Endothelial cell of umbilical vein (primary cell): ENCODE measurements at regions not wholly inside any gene's neighbourhood (a gene's known extent, or its start where the extent isn't known, plus 50 kb on each side); places are given as distances from the start of the nearest gene placed in this dataset.

Experiments
- BruUV-seq: library from RNA; stranded (reverse); fragments of 400-500 nt; replicated peaks from 2 replicates; lab custom pipeline; 2021; lab: Mats Ljungman, UMichigan
- CTCF ChIA-PET: fragments of 300-600, 350-600 bp; sonication (Branson Sonifier 250); formaldehyde crosslinking; loops from one replicate; lab custom pipeline; 2021; ENCODE audit warnings: antibody characterized with exemption, inconsistent platforms; lab: Charles Lee
- POLR2A ChIA-PET: fragments of 300-600, 350-600 bp; sonication (Branson Sonifier 250); formaldehyde crosslinking; loops from one replicate; lab custom pipeline; 2021; ENCODE audit warnings: antibody characterized with exemption, inconsistent platforms; lab: Charles Lee
- DNase-seq: peaks from one replicate; pipeline ENCODE4 v3.0.0-alpha.2; 2011; ENCODE audit warnings: low read depth, low spot score
- FAIRE-seq: peaks from 2 replicates; lab custom pipeline; 2011; peaks lifted over from hg19 to GRCh38; lab: Jason Lieb, UNC
- H2AFZ ChIP-seq: 2 replicates; pipeline ENCODE4 v1.6.0; 2012; ENCODE audit warnings: low read depth, low read length, control low read depth, inconsistent platforms
- H3K27ac ChIP-seq: 2 replicates; pipeline ENCODE4 v1.5.1; 2011; ENCODE audit warnings: low read depth, mild to moderate bottlenecking, control low read depth, low read length, moderate library complexity; ENCODE audit not compliant: insufficient read depth
- H3K27me3 ChIP-seq, 2 experiments: 2 replicates each; pipeline versions ENCODE4 v1.6.0 to v1.6.1; 2011; ENCODE audit warnings: low read length in 2 of 2, mixed read lengths in 1 of 2; ENCODE audit not compliant: control insufficient read depth in 2 of 2, insufficient read depth in 2 of 2
- H3K36me3 ChIP-seq, 2 experiments: 2 replicates in 1 of 2; 3 replicates in 1 of 2; pipeline ENCODE4 v1.5.1; 2011; ENCODE audit warnings: low read length in 2 of 2, mild to moderate bottlenecking in 1 of 2, moderate library complexity in 1 of 2; ENCODE audit not compliant: control insufficient read depth in 2 of 2, insufficient read depth in 2 of 2; ENCODE audit errors: extremely low read depth in 1 of 2
- H3K4me1 ChIP-seq: 3 replicates; pipeline ENCODE4 v1.5.1; 2011; ENCODE audit warnings: mild to moderate bottlenecking, low read length; ENCODE audit not compliant: control insufficient read depth, insufficient read depth; ENCODE audit errors: extremely low read depth
- H3K4me2 ChIP-seq: 2 replicates; pipeline ENCODE4 v1.6.1; 2011; ENCODE audit warnings: low read length, control low read depth, mixed read lengths; ENCODE audit not compliant: insufficient read depth
- H3K4me3 ChIP-seq, 3 experiments: fragments of 200-600 bp in 1 of 3; sonication (generic), shearing (Covaris generic) in 1 of 3; replicated peaks in 1 of 3; 2 replicates each; pipeline ENCODE4 v1.5.1; 2011 to 2016; ENCODE audit warnings: control low read depth in 3 of 3, low read length in 3 of 3, mild to moderate bottlenecking in 2 of 3, inconsistent platforms in 1 of 3, low read depth in 1 of 3, moderate library complexity in 1 of 3; ENCODE audit not compliant: insufficient read depth in 1 of 3
- H3K79me2 ChIP-seq: 2 replicates; pipeline ENCODE4 v1.6.0; 2012; ENCODE audit warnings: low read length, inconsistent platforms; ENCODE audit not compliant: control insufficient read depth, insufficient read depth
- H3K9ac ChIP-seq: replicated peaks from 2 replicates; pipeline ENCODE3; 2011; ENCODE audit warnings: low read length, control low read depth; ENCODE audit not compliant: insufficient read depth; ENCODE audit errors: extremely low read depth
- H3K9me1 ChIP-seq: replicated peaks from 3 replicates; pipeline ENCODE4 v1.6.0; 2011; ENCODE audit warnings: mild to moderate bottlenecking, low read length; ENCODE audit not compliant: control insufficient read depth, insufficient read depth; ENCODE audit errors: extremely low read depth
- H3K9me3 ChIP-seq: replicated peaks from 2 replicates; pipeline ENCODE4 v1.5.1; 2012; ENCODE audit warnings: low read length, inconsistent platforms; ENCODE audit not compliant: control insufficient read depth, insufficient read depth
- H4K20me1 ChIP-seq: replicated peaks from 2 replicates; pipeline ENCODE3; 2011; ENCODE audit warnings: mild to moderate bottlenecking, low read length; ENCODE audit not compliant: control insufficient read depth, insufficient read depth; ENCODE audit errors: extremely low read depth
- EZH2 ChIP-seq: IDR thresholded peaks from 2 replicates; pipeline ENCODE4 v1.6.1; 2012; ENCODE audit warnings: borderline replicate concordance, low read depth, mild to moderate bottlenecking, moderate library complexity, low read length, inconsistent platforms; ENCODE audit not compliant: severe bottlenecking
- FOS ChIP-seq: IDR thresholded peaks from 2 replicates; pipeline ENCODE4 v1.6.1; 2011; ENCODE audit warnings: mild to moderate bottlenecking, low read length, moderate library complexity, borderline replicate concordance; ENCODE audit not compliant: insufficient read depth
- GATA2 ChIP-seq: IDR thresholded peaks from 2 replicates; pipeline ENCODE4 v1.7.0; 2011; ENCODE audit warnings: low read depth, mild to moderate bottlenecking, moderate library complexity, mixed read lengths, low read length; ENCODE audit not compliant: insufficient read length, insufficient read depth
- JUN ChIP-seq: IDR thresholded peaks from 2 replicates; pipeline ENCODE4 v1.6.1; 2011; ENCODE audit warnings: borderline replicate concordance, low read depth; ENCODE audit not compliant: insufficient read length, insufficient read depth
- MYC ChIP-seq: IDR thresholded peaks from one replicate; pipeline ENCODE4 v1.6.1; 2011; ENCODE audit warnings: mild to moderate bottlenecking, low read depth, low read length
- POLR2A ChIP-seq: IDR thresholded peaks from 2 replicates; pipeline ENCODE4 v1.6.1; 2012; ENCODE audit warnings: low read depth, mild to moderate bottlenecking, control low read depth, low read length
- POLR2AphosphoS5 ChIP-seq: IDR thresholded peaks from 2 replicates; pipeline ENCODE4 v1.6.1; 2012; ENCODE audit warnings: low read depth, mild to moderate bottlenecking, control low read depth, low read length, moderate library complexity; ENCODE audit not compliant: insufficient read depth
- dilution Hi-C: fragments of 300-500 bp; cut with MboI; formaldehyde crosslinking; loops from one replicate; pipeline ENCODE4 v1.15.0; 2019; ENCODE audit warnings: low sequenced_read_pairs; ENCODE audit not compliant: extremely low pct_ligation_motif_present
- intact Hi-C: fragments of 100-400 bp; cut with micrococcal nuclease; formaldehyde crosslinking; loops from one replicate; pipeline ENCODE4 v1.10.0; 2022
- TF ChIP-seq, protein P1 (sequence below): IDR thresholded peaks from 2 replicates; pipeline ENCODE4 v1.6.1; 2011; ENCODE audit not compliant: insufficient read depth, insufficient read length
- TF ChIP-seq, protein P2 (sequence below), 2 donors: IDR thresholded peaks; 1 replicate in 1 of 2; 2 replicates in 1 of 2; pipeline ENCODE4 v1.5.1; 2011; ENCODE audit warnings: low read length in 2 of 2, mild to moderate bottlenecking in 2 of 2, moderate library complexity in 2 of 2, control low read depth in 1 of 2, inconsistent platforms in 1 of 2, low read depth in 1 of 2; ENCODE audit not compliant: insufficient read depth in 1 of 2; ENCODE audit errors: extremely low read depth in 1 of 2

DNA sequence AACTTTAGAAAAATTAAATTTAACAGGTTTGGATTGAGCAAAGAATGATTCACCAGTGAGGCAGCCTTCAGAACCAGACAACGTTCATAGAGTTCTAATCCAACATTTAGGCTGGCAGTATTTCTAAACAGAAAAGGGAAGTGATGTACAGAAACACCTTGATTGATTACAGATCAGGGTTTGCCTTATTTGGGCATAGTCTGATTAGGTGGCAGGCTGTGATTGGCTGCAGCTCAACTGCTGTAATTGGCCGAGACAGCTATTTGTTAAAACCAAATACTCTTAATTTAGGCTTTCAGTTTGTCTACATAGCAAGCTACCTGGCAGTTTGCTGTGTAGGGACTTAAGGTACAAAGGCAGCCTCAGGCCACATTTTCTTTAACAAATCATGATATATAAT is 802.5 kb downstream of the IPMK start:
- POLR2A ChIA-PET: no interaction called here
- H4K20me1 ChIP-seq: no peaks in the 10 kb centered on the region
- no peak overlapping the region for H3K4me3 ChIP-seq
- intact Hi-C loops: no loop called here
- dilution Hi-C loops: no loop called here
- DNase-seq: no peak
- CTCF ChIA-PET: no interaction called here
- no peaks in the 10 kb centered on the region for H3K9me1 ChIP-seq
- H3K9ac ChIP-seq: no peak overlapping the region
- BruUV-seq: no TSS peak
- H3K27ac ChIP-seq: no peak overlapping the region
- TF ChIP-seq POLR2AphosphoS5 (no peak), GATA2 (no peak), MYC (no peak), JUN (no peak), FOS (no peak), POLR2A (no peak), EZH2 (no peak)
- TF ChIP-seq, protein P1, sequence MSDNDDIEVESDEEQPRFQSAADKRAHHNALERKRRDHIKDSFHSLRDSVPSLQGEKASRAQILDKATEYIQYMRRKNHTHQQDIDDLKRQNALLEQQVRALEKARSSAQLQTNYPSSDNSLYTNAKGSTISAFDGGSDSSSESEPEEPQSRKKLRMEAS: no peak
- TF ChIP-seq, protein P2, sequence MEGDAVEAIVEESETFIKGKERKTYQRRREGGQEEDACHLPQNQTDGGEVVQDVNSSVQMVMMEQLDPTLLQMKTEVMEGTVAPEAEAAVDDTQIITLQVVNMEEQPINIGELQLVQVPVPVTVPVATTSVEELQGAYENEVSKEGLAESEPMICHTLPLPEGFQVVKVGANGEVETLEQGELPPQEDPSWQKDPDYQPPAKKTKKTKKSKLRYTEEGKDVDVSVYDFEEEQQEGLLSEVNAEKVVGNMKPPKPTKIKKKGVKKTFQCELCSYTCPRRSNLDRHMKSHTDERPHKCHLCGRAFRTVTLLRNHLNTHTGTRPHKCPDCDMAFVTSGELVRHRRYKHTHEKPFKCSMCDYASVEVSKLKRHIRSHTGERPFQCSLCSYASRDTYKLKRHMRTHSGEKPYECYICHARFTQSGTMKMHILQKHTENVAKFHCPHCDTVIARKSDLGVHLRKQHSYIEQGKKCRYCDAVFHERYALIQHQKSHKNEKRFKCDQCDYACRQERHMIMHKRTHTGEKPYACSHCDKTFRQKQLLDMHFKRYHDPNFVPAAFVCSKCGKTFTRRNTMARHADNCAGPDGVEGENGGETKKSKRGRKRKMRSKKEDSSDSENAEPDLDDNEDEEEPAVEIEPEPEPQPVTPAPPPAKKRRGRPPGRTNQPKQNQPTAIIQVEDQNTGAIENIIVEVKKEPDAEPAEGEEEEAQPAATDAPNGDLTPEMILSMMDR (IDR thresholded peaks at IDR 0.05; ENCODE audit: extremely low read depth in 1 of 2, insufficient read depth in 1 of 2, low read depth in 1 of 2, low read length in 2 of 2): no peak
- no peak overlapping the region for H2AFZ ChIP-seq
- H3K4me1 ChIP-seq: no peaks in the 10 kb centered on the region
- no peaks in the 10 kb centered on the region for H3K36me3 ChIP-seq
- H3K79me2 ChIP-seq: no peaks in the 10 kb centered on the region
- no peak overlapping the region for H3K4me2 ChIP-seq
- H3K27me3 ChIP-seq: no peaks in the 10 kb centered on the region
- H3K9me3 ChIP-seq: peaks cover 1% of the 10 kb centered on the region
- no peak for FAIRE-seq
